Kidney (tissue), 13 donors: ENCODE measurements at regions not wholly inside any gene's neighbourhood (a gene's known extent, or its start where the extent isn't known, plus 50 kb on each side); places are given as distances from the start of the nearest gene placed in this dataset.

Experiments
- DNase-seq, 5 donors: peaks; one replicate each; pipeline ENCODE4 v3.0.0-alpha.2; 2013 to 2020
- FAIRE-seq: peaks from 2 replicates; lab custom pipeline; 2012; peaks lifted over from hg19 to GRCh38; lab: Jason Lieb, UNC
- H3K27ac ChIP-seq, 2 donors: one replicate each; pipeline ENCODE4 v1.7.0; 2013; ENCODE audit warnings: low read depth in 2 of 2, low read length in 2 of 2, inconsistent platforms in 1 of 2
- H3K27me3 ChIP-seq: one replicate; pipeline ENCODE4 v1.7.1; 2013; ENCODE audit warnings: low read length, inconsistent platforms; ENCODE audit not compliant: control insufficient read depth, insufficient read depth
- H3K36me3 ChIP-seq, 3 donors: one replicate each; pipeline versions ENCODE4 v1.7.0 to v1.7.1; 2013; ENCODE audit warnings: low read length in 3 of 3, control low read depth in 1 of 3, inconsistent platforms in 1 of 3; ENCODE audit not compliant: insufficient read depth in 3 of 3, control insufficient read depth in 2 of 3
- H3K4me1 ChIP-seq, 3 donors: one replicate each; pipeline versions ENCODE4 v1.7.0 to v1.7.1; 2013; ENCODE audit warnings: low read length in 3 of 3, inconsistent platforms in 1 of 3, low read depth in 1 of 3; ENCODE audit not compliant: control insufficient read depth in 2 of 3, insufficient read depth in 2 of 3
- H3K4me3 ChIP-seq, 3 donors: one replicate each; pipeline versions ENCODE4 v1.7.0 to v1.8.1; 2013; ENCODE audit warnings: low read length in 3 of 3, control low read depth in 1 of 3, inconsistent platforms in 1 of 3
- H3K9ac ChIP-seq, 3 donors: one replicate each; pipeline versions ENCODE4 v1.7.0 to v1.7.1; 2013; ENCODE audit warnings: low read length in 3 of 3, control low read depth in 1 of 3, inconsistent platforms in 1 of 3
- H3K9me3 ChIP-seq, 3 donors: one replicate each; pipeline versions ENCODE4 v1.7.0 to v1.7.1; 2013; ENCODE audit warnings: low read length in 3 of 3, control low read depth in 1 of 3, inconsistent platforms in 1 of 3; ENCODE audit not compliant: control insufficient read depth in 2 of 3, insufficient read depth in 1 of 3
- intact Hi-C: fragments of 100-400 bp; cut with DNase I; formaldehyde crosslinking; loops from one replicate; pipeline ENCODE4 v1.11.1; 2022
- TF ChIP-seq, protein P1 (sequence below): IDR thresholded peaks from 3 replicates; pipeline ENCODE4 v1.5.1; 2012; ENCODE audit warnings: mild to moderate bottlenecking, moderate library complexity, borderline replicate concordance; ENCODE audit not compliant: insufficient read depth; ENCODE audit errors: extremely low read depth
- donor health status: control.
- donor health status: control.
- donor health status: control.
- donor health status: control.
- donor health status: control.
- donor health status: DM: yes; HTN: yes; CAD: no.
- donor health status: Normal renal cell carcinoma (clear cell type).

- no peak overlapping the region for H3K9ac ChIP-seq
- peak in 2 of 5 donors; percentile 22 to 30 for DNase-seq
- no peak for FAIRE-seq
- no peaks in the 10 kb centered on the region for H3K27me3 ChIP-seq
- TF ChIP-seq, protein P1, sequence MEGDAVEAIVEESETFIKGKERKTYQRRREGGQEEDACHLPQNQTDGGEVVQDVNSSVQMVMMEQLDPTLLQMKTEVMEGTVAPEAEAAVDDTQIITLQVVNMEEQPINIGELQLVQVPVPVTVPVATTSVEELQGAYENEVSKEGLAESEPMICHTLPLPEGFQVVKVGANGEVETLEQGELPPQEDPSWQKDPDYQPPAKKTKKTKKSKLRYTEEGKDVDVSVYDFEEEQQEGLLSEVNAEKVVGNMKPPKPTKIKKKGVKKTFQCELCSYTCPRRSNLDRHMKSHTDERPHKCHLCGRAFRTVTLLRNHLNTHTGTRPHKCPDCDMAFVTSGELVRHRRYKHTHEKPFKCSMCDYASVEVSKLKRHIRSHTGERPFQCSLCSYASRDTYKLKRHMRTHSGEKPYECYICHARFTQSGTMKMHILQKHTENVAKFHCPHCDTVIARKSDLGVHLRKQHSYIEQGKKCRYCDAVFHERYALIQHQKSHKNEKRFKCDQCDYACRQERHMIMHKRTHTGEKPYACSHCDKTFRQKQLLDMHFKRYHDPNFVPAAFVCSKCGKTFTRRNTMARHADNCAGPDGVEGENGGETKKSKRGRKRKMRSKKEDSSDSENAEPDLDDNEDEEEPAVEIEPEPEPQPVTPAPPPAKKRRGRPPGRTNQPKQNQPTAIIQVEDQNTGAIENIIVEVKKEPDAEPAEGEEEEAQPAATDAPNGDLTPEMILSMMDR, result no peak
- no peaks in the 10 kb centered on the region for H3K9me3 ChIP-seq
- H3K4me1 ChIP-seq, result no peaks in the 10 kb centered on the region
- no peak overlapping the region for H3K4me3 ChIP-seq
- H3K27ac ChIP-seq, result no peak overlapping the region
- no peaks in the 10 kb centered on the region for H3K36me3 ChIP-seq
- intact Hi-C loops, result no loop called here
These were observed 66.3 kb upstream of the COL5A1 start for GRCh38 chr9:134575103-134575900.

- Histone ChIP-seq H3K36me3 (no peaks in the 10 kb centered on the region), H3K9me3 (no peaks in the 10 kb centered on the region), H3K9ac (no peak overlapping the region), H3K27me3 (no peaks in the 10 kb centered on the region), H3K27ac (no peak overlapping the region), H3K4me3 (no peak overlapping the region), H3K4me1 (no peaks in the 10 kb centered on the region)
- DNase-seq (no peak), FAIRE-seq (no peak)
- intact Hi-C loops, result no loop called here
- TF ChIP-seq, protein P1, result no peak
These were observed 65.8 kb upstream of the COL5A1 start for GRCh38 chr9:134575901-134576176.

DNA sequence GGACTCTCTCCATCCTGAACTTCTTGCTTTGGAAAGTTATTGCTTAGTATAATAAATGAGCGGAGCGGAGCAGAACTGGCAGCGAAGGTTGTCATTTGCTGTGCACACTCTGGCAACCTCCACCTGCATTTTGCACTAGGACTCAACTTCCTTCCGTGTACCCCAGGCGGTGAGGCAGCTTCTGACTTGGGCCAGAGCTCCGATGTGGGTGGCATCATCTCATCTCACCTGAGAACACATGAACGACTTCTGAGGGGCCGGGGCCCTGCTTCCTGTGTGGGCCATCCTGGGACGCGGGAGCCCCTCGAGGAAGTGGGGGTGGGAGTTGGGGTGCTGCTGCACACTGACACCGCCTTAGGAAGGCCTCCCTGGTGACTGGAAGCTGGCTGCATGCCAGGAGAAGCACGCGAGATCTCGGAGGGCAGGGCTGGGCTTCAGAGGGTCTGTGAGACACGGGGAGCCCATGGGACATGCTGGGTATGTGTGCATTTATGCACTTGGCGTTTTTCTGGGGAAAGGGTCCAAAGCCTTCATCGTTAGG is 56.5 kb upstream of the COL5A1 start:
- Histone ChIP-seq H3K27ac (no peak overlapping the region), H3K9ac (no peak overlapping the region), H3K27me3 (no peaks in the 10 kb centered on the region), H3K4me1 (no peaks in the 10 kb centered on the region), H3K36me3 (no peaks in the 10 kb centered on the region), H3K4me3 (no peak overlapping the region), H3K9me3 (peaks cover 0 to 2% (median 0%) of the 10 kb centered on the region in 3 donors)
- FAIRE-seq, result no peak
- intact Hi-C loops, result no loop called here
- no peak for DNase-seq
- TF ChIP-seq, protein P1, result no peak
